Neural cell (in vitro differentiated cells): ENCODE measurements at regions not wholly inside any gene's neighbourhood (a gene's known extent, or its start where the extent isn't known, plus 50 kb on each side); places are given as distances from the start of the nearest gene placed in this dataset.

ENCODE experiments used
- H2AFZ ChIP-seq: fragments of 200-600, 300-800 bp; sonication (generic), shearing (Covaris generic); 2 replicates; pipeline ENCODE4 v1.6.0; 2014; ENCODE audit warnings: low read depth, mild to moderate bottlenecking, antibody characterized with exemption, low read length, moderate library complexity
- H3F3A ChIP-seq: fragments of 200-600 bp; shearing (Covaris generic); 2 replicates; pipeline ENCODE4 v1.6.1; 2016; ENCODE audit warnings: mild to moderate bottlenecking, moderate library complexity, mixed read lengths, antibody characterized with exemption, low read length; ENCODE audit not compliant: insufficient read depth, poor library complexity, severe bottlenecking
- H3K27ac ChIP-seq: fragments of 200-600, 300-800 bp; sonication (generic), shearing (Covaris generic); 2 replicates; pipeline ENCODE4 v1.5.1; 2014; ENCODE audit warnings: mild to moderate bottlenecking, low read length, moderate library complexity
- H3K27me3 ChIP-seq: fragments of 300-800, 200-600 bp; sonication (generic), shearing (Covaris generic); 2 replicates; pipeline ENCODE4 v1.6.0; 2014; ENCODE audit warnings: mild to moderate bottlenecking, low read depth, low read length, moderate library complexity; ENCODE audit not compliant: insufficient read depth
- H3K36me3 ChIP-seq: fragments of 300-800, 200-600 bp; sonication (generic), shearing (Covaris generic); 2 replicates; pipeline ENCODE4 v1.5.1; 2014; ENCODE audit warnings: mild to moderate bottlenecking, antibody characterized with exemption, low read length, moderate library complexity; ENCODE audit not compliant: insufficient read depth
- H3K4me2 ChIP-seq: fragments of 300-800, 200-600 bp; sonication (generic), shearing (Covaris generic); 2 replicates; pipeline ENCODE4 v1.6.0; 2014; ENCODE audit warnings: mild to moderate bottlenecking, low read length
- H3K4me3 ChIP-seq: fragments of 300-800, 200-600 bp; sonication (generic), shearing (Covaris generic); 2 replicates; pipeline ENCODE4 v1.5.1; 2014; ENCODE audit warnings: mild to moderate bottlenecking, low read length, moderate library complexity
- H3K79me2 ChIP-seq: fragments of 200-600 bp; shearing (Covaris generic); replicated peaks from 2 replicates; pipeline ENCODE4 v1.6.0; 2014; ENCODE audit warnings: mild to moderate bottlenecking, low read length, moderate library complexity; ENCODE audit not compliant: insufficient read depth
- H3K9ac ChIP-seq: fragments of 300-800, 200-600 bp; sonication (generic), shearing (Covaris generic); 2 replicates; pipeline ENCODE4 v1.6.1; 2016; ENCODE audit warnings: mild to moderate bottlenecking, low read length, mixed read lengths
- H3K9me2 ChIP-seq: fragments of 200-600 bp; shearing (Covaris generic); 2 replicates; pipeline ENCODE4 v1.6.1; 2016; ENCODE audit warnings: mild to moderate bottlenecking, low read length, mixed read lengths; ENCODE audit not compliant: insufficient read depth
- H3K9me3 ChIP-seq: fragments of 200-600, 300-800 bp; sonication (generic), shearing (Covaris generic); 2 replicates; pipeline ENCODE4 v1.6.1; 2016; ENCODE audit warnings: mild to moderate bottlenecking, mixed run types, low read length, moderate library complexity, mixed read lengths
- H4K20me1 ChIP-seq: fragments of 200-600 bp; shearing (Covaris generic); 2 replicates; pipeline ENCODE4 v1.6.1; 2016; ENCODE audit warnings: mild to moderate bottlenecking, mixed run types; ENCODE audit not compliant: insufficient read depth
- EP300 ChIP-seq: fragments of 450-650 bp; conservative IDR thresholded peaks from 2 replicates; pipeline ENCODE4 v1.6.1; 2014; ENCODE audit warnings: antibody characterized with exemption, mild to moderate bottlenecking, moderate library complexity; ENCODE audit not compliant: poor library complexity, severe bottlenecking
- EZH2 ChIP-seq: fragments of 200-600, 300-800 bp; shearing (Covaris generic), sonication (generic); IDR thresholded peaks from 2 replicates; pipeline ENCODE4 v1.6.1; 2014; ENCODE audit warnings: antibody characterized with exemption, low read length, borderline replicate concordance, mild to moderate bottlenecking; ENCODE audit not compliant: insufficient read depth, poor library complexity, severe bottlenecking
- MXI1 ChIP-seq: fragments of 450-650 bp; conservative IDR thresholded peaks from 2 replicates; pipeline ENCODE4 v1.6.1; 2014; ENCODE audit warnings: antibody characterized with exemption, mild to moderate bottlenecking; ENCODE audit not compliant: poor library complexity, severe bottlenecking
- POLR2AphosphoS5 ChIP-seq: IDR thresholded peaks from 2 replicates; pipeline ENCODE4 v1.6.1; 2012
- RAD21 ChIP-seq: fragments of 450-650 bp; conservative IDR thresholded peaks from 2 replicates; pipeline ENCODE4 v1.6.1; 2014; ENCODE audit warnings: antibody characterized with exemption, mild to moderate bottlenecking, moderate library complexity
- SMC3 ChIP-seq: fragments of 450-650 bp; conservative IDR thresholded peaks from 2 replicates; pipeline ENCODE4 v1.6.1; 2014; ENCODE audit warnings: antibody characterized with exemption, mild to moderate bottlenecking, moderate library complexity; ENCODE audit not compliant: poor library complexity
- TAF1 ChIP-seq: IDR thresholded peaks from 2 replicates; pipeline ENCODE4 v1.6.1; 2012; ENCODE audit warnings: low read depth
- TF ChIP-seq, protein P1 (sequence below): IDR thresholded peaks from 2 replicates; pipeline ENCODE4 v1.6.1; 2012; ENCODE audit warnings: borderline replicate concordance
- TF ChIP-seq, protein P2 (sequence below): fragments of 450-650 bp; IDR thresholded peaks from 2 replicates; pipeline ENCODE4 v1.5.1; 2014; ENCODE audit warnings: antibody characterized with exemption, mild to moderate bottlenecking, moderate library complexity; ENCODE audit not compliant: poor library complexity, severe bottlenecking

DNA sequence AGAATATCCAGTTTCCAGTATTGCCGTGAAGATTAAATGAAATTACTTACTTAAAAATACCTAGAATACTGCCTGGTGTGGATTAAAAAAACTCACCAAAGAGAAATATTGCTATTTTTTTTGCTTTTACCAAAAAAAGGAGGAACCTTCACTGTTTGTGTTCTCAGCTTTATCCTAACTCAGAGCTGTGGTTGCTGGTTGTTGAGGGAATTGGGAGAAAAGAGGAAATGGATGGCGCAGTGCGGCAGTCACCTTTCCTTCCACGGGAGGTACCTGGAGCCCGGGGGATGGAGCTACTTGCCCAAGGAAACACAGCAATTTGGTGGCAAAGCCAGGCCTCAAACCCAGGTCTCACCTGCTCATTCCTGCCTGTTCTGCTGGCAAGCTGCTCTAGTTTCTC is 270.3 kb downstream of the RPLP1 start:
- no peak for TF ChIP-seq POLR2AphosphoS5
- TF ChIP-seq, protein P1, sequence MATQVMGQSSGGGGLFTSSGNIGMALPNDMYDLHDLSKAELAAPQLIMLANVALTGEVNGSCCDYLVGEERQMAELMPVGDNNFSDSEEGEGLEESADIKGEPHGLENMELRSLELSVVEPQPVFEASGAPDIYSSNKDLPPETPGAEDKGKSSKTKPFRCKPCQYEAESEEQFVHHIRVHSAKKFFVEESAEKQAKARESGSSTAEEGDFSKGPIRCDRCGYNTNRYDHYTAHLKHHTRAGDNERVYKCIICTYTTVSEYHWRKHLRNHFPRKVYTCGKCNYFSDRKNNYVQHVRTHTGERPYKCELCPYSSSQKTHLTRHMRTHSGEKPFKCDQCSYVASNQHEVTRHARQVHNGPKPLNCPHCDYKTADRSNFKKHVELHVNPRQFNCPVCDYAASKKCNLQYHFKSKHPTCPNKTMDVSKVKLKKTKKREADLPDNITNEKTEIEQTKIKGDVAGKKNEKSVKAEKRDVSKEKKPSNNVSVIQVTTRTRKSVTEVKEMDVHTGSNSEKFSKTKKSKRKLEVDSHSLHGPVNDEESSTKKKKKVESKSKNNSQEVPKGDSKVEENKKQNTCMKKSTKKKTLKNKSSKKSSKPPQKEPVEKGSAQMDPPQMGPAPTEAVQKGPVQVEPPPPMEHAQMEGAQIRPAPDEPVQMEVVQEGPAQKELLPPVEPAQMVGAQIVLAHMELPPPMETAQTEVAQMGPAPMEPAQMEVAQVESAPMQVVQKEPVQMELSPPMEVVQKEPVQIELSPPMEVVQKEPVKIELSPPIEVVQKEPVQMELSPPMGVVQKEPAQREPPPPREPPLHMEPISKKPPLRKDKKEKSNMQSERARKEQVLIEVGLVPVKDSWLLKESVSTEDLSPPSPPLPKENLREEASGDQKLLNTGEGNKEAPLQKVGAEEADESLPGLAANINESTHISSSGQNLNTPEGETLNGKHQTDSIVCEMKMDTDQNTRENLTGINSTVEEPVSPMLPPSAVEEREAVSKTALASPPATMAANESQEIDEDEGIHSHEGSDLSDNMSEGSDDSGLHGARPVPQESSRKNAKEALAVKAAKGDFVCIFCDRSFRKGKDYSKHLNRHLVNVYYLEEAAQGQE, result no peak
- TF ChIP-seq, protein P2, sequence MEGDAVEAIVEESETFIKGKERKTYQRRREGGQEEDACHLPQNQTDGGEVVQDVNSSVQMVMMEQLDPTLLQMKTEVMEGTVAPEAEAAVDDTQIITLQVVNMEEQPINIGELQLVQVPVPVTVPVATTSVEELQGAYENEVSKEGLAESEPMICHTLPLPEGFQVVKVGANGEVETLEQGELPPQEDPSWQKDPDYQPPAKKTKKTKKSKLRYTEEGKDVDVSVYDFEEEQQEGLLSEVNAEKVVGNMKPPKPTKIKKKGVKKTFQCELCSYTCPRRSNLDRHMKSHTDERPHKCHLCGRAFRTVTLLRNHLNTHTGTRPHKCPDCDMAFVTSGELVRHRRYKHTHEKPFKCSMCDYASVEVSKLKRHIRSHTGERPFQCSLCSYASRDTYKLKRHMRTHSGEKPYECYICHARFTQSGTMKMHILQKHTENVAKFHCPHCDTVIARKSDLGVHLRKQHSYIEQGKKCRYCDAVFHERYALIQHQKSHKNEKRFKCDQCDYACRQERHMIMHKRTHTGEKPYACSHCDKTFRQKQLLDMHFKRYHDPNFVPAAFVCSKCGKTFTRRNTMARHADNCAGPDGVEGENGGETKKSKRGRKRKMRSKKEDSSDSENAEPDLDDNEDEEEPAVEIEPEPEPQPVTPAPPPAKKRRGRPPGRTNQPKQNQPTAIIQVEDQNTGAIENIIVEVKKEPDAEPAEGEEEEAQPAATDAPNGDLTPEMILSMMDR, result no peak
- no peak for TF ChIP-seq MXI1
- TF ChIP-seq SMC3, result no peak
- TF ChIP-seq EP300, result no peak
- TF ChIP-seq EZH2, result no peak
- no peak for TF ChIP-seq RAD21
- TF ChIP-seq TAF1, result no peak
- no peaks in the 10 kb centered on the region for H3K79me2 ChIP-seq
- no peak overlapping the region for H2AFZ ChIP-seq
- no peaks in the 10 kb centered on the region for H3K36me3 ChIP-seq
- no peaks in the 10 kb centered on the region for H3K9me2 ChIP-seq
- no peak overlapping the region for H3K4me3 ChIP-seq
- no peak overlapping the region for H3K27ac ChIP-seq
- no peaks in the 10 kb centered on the region for H3K9me3 ChIP-seq
- H3F3A ChIP-seq, result no peaks in the 10 kb centered on the region
- no peaks in the 10 kb centered on the region for H4K20me1 ChIP-seq
- no peak overlapping the region for H3K4me2 ChIP-seq
- H3K9ac ChIP-seq, result no peak overlapping the region
- H3K27me3 ChIP-seq, result no peaks in the 10 kb centered on the region

DNA sequence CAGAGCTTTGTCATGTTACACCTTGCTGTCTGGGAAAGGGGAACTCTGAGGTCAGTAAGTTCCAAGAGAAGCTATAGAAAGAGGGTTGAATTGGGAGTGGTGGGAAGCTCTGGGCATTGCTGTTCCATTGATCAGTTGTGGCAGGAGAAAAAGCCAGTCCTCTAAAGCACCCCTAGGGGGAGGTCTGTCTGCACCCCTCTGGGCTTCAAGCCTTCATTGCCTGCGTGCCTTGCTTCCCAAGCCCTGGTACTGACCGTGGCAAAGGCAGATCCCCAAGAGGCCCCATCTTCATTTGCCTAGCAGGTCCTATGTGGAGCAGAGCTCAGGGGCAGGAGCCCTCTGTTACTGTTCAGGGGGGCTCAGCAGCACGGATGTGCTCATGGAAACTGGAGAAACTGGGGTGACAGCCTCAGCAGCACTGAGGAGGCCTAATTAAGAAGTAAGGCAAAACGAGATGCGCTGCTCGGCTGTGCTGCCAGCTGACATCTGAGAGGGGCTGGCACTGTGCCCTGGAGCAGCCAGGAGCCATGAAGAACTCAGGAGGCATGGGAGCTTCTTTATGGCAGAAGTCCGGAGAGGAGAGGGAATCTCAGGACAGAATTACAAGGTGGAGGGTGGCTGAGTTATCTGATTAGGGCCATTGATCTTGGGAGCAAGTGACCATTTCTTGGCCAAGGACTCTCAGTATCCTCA is 270.9 kb downstream of the RPLP1 start:
- no peaks in the 10 kb centered on the region for H3F3A ChIP-seq
- H4K20me1 ChIP-seq, result no peaks in the 10 kb centered on the region
- H3K9ac ChIP-seq, result no peak overlapping the region
- H3K79me2 ChIP-seq, result no peaks in the 10 kb centered on the region
- H3K27me3 ChIP-seq, result no peaks in the 10 kb centered on the region
- no peaks in the 10 kb centered on the region for H3K9me3 ChIP-seq
- no peaks in the 10 kb centered on the region for H3K9me2 ChIP-seq
- H3K27ac ChIP-seq, result no peak overlapping the region
- TF ChIP-seq, protein P1, result no peak
- TF ChIP-seq SMC3, result no peak
- no peak for TF ChIP-seq POLR2AphosphoS5
- TF ChIP-seq TAF1, result no peak
- no peak for TF ChIP-seq EZH2
- no peak for TF ChIP-seq RAD21
- no peak for TF ChIP-seq EP300
- TF ChIP-seq MXI1, result no peak
- TF ChIP-seq, protein P2, result no peak
- H3K36me3 ChIP-seq, result no peaks in the 10 kb centered on the region
- H3K4me2 ChIP-seq, result no peak overlapping the region
- no peak overlapping the region for H3K4me3 ChIP-seq
- no peak overlapping the region for H2AFZ ChIP-seq
